ENCODE measurements at regions not wholly inside any gene's neighbourhood (a gene's known extent, or its start where the extent isn't known, plus 50 kb on each side); places are given as distances from the start of the nearest gene placed in this dataset.

GRCh38 chr7:142313528-142313927 is 55.7 kb upstream of the PRSS58 start:
- 80% methylated on average over 1 of the region's 11 CpGs; no CpG with 5 or more reads in 1 of the 2 experiments for WGBS, 2 experiments (ENCODE audit: extremely low coverage in 2 of 2, insufficient read length in 1 of 2)
- Histone ChIP-seq H4K5ac (ENCODE audit: low read depth, low read length) (no peak overlapping the region), H3K27ac (ENCODE audit: insufficient read depth, low read length) (no peak overlapping the region), H3K9me1 (ENCODE audit: insufficient read depth, low read length) (no peaks in the 10 kb centered on the region), H2BK120ac (ENCODE audit: low read depth, low read length) (no peak overlapping the region), H2BK20ac (ENCODE audit: low read depth, low read length) (no peak overlapping the region), H3K18ac (ENCODE audit: low read depth, low read length) (no peak overlapping the region), H3K23ac (ENCODE audit: low read depth, low read length) (no peak overlapping the region), H4K91ac (ENCODE audit: insufficient read depth, low read depth, low read length) (no peak overlapping the region), H2AK5ac (ENCODE audit: low read depth, low read length) (no peak overlapping the region), H3K56ac (ENCODE audit: extremely low read depth, insufficient read depth, low read length) (no peak overlapping the region), H3K27me3 (ENCODE audit: control insufficient read depth, insufficient read depth, low read length) (no peaks in the 10 kb centered on the region), H3K79me1 (ENCODE audit: low read depth in 1 of 2, low read length in 2 of 2) (no peaks in the 10 kb centered on the region), H2AK9ac (replicated peaks; ENCODE audit: low read depth, low read length, poor library complexity) (no peak overlapping the region), H3K9ac (ENCODE audit: low read depth, low read length) (no peak overlapping the region), H3K14ac (replicated peaks; ENCODE audit: low read depth, low read length) (no peak overlapping the region), H3K4ac (ENCODE audit: low read depth, low read length) (no peak overlapping the region), H3K9me3 (ENCODE audit: control insufficient read depth, insufficient read depth, low read length) (no peaks in the 10 kb centered on the region; the same call in 1 of the 2 replicates), H2BK5ac (ENCODE audit: low read depth, low read length, poor library complexity, severe bottlenecking) (no peak overlapping the region), H4K20me1 (ENCODE audit: insufficient read depth, low read length) (no peaks in the 10 kb centered on the region), H3K4me3 (ENCODE audit: insufficient read depth, low read depth, low read length) (no peak overlapping the region), H3K36me3 (ENCODE audit: control insufficient read depth, insufficient read depth, low read length) (no peaks in the 10 kb centered on the region), H3K4me1 (ENCODE audit: control insufficient read depth, insufficient read depth, low read length) (no peaks in the 10 kb centered on the region), H3K4me2 (ENCODE audit: low read depth, low read length) (no peak overlapping the region), H2AFZ (replicated peaks; ENCODE audit: low read length, poor library complexity) (no peak overlapping the region), H2BK15ac (ENCODE audit: low read depth, low read length) (no peak overlapping the region), H4K8ac (ENCODE audit: low read depth in 2 of 2, low read length in 2 of 2) (no peak overlapping the region)
- no peak for ATAC-seq (ENCODE audit: low read depth)
- no TSS peak for BruUV-seq (replicated peaks)
- intact Hi-C loops (cut with micrococcal nuclease) (no loop called here), dilution Hi-C loops (cut with HindIII; ENCODE audit: low sequenced_read_pairs, unreplicated experiment) (no loop called here), in situ Hi-C loops (cut with MboI; ENCODE audit: low sequenced_read_pairs) (no loop called here)
- no peak for DNase-seq
- ChIA-PET CTCF (no interaction called here), POLR2A (ENCODE audit: unreplicated experiment) (no interaction called here)
- TF ChIP-seq MAFK (IDR thresholded peaks at IDR 0.05; ENCODE audit: low read depth, low read length) (no peak), POLR2A (IDR thresholded peaks at IDR 0.05; ENCODE audit: low read depth, low read length) (no peak), MXI1 (IDR thresholded peaks at IDR 0.05; ENCODE audit: borderline replicate concordance, low read depth, low read length) (no peak), RFX5 (IDR thresholded peaks at IDR 0.05; ENCODE audit: low read depth, low read length) (no peak), RAD21 (IDR thresholded peaks at IDR 0.05; ENCODE audit: low read length) (no peak), SMC3 (IDR thresholded peaks at IDR 0.05; ENCODE audit: low read depth, low read length) (no peak)
